Panc1 (cell line): ENCODE measurements at regions not wholly inside any gene's neighbourhood (a gene's known extent, or its start where the extent isn't known, plus 50 kb on each side); places are given as distances from the start of the nearest gene placed in this dataset.

ENCODE experiments used
- ATAC-seq: fragments of 200-7000 bp; cut with Tn5 transposase; 2 replicates; pipeline ENCODE4 v1.9.1; 2020; ENCODE audit warnings: mild to moderate bottlenecking, moderate library complexity
- BruUV-seq: library from RNA; stranded (reverse); fragments of 400-500 nt; replicated peaks from 2 replicates; lab custom pipeline; 2021; lab: Mats Ljungman, UMichigan
- CTCF ChIA-PET: fragments of 300-600 bp; sonication (Branson Sonifier 250); formaldehyde crosslinking; loops from one replicate; lab custom pipeline; 2022; ENCODE audit warnings: antibody characterized with exemption; lab: Charles Lee
- POLR2A ChIA-PET: fragments of 300-600 bp; sonication (Branson Sonifier 250); formaldehyde crosslinking; loops from one replicate; lab custom pipeline; 2022; ENCODE audit warnings: antibody characterized with exemption; lab: Charles Lee
- DNase-seq: peaks from one replicate; pipeline ENCODE4 v3.0.0-alpha.2; 2010; ENCODE audit warnings: low read depth, low spot score
- H3K27ac ChIP-seq: 2 replicates; pipeline ENCODE4 v1.5.1; 2011; ENCODE audit warnings: mild to moderate bottlenecking, low read length, inconsistent platforms
- H3K27me3 ChIP-seq: fragments of 200-500 bp; sonication (Bioruptor generic); 2 replicates; pipeline ENCODE4 v1.6.0; 2014; ENCODE audit warnings: low read length, inconsistent platforms; ENCODE audit not compliant: control insufficient read depth, insufficient read depth
- H3K36me3 ChIP-seq: fragments of 200-500 bp; sonication (Bioruptor generic); 2 replicates; pipeline ENCODE4 v1.5.1; 2014; ENCODE audit warnings: inconsistent platforms, mild to moderate bottlenecking, low read length, moderate library complexity; ENCODE audit not compliant: control insufficient read depth, insufficient read depth
- H3K4me1 ChIP-seq: 2 replicates; pipeline ENCODE4 v1.5.1; 2011; ENCODE audit warnings: inconsistent platforms, mild to moderate bottlenecking, low read length, moderate library complexity; ENCODE audit not compliant: control insufficient read depth, insufficient read depth
- H3K4me3 ChIP-seq, 2 experiments: 2 replicates each; pipeline ENCODE4 v1.5.1; 2011 to 2012; ENCODE audit warnings: low read depth in 2 of 2, low read length in 2 of 2, mild to moderate bottlenecking in 2 of 2, inconsistent platforms in 1 of 2, moderate library complexity in 1 of 2
- H3K9me3 ChIP-seq: fragments of 200-500 bp; sonication (Bioruptor generic); 2 replicates; pipeline ENCODE4 v1.5.1; 2014; ENCODE audit warnings: low read depth, mild to moderate bottlenecking, inconsistent platforms, low read length, moderate library complexity; ENCODE audit not compliant: control insufficient read depth, insufficient read depth
- POLR2AphosphoS5 ChIP-seq: IDR thresholded peaks from 2 replicates; pipeline ENCODE4 v1.6.1; 2012; ENCODE audit warnings: mild to moderate bottlenecking, low read depth, low read length, moderate library complexity
- SIN3A ChIP-seq: IDR thresholded peaks from 2 replicates; pipeline ENCODE4 v1.6.1; 2012; ENCODE audit warnings: low read depth, mild to moderate bottlenecking, low read length, moderate library complexity, borderline replicate concordance; ENCODE audit not compliant: insufficient read depth
- TCF7L2 ChIP-seq: IDR thresholded peaks from 2 replicates; pipeline ENCODE4 v1.6.1; 2011; ENCODE audit warnings: mild to moderate bottlenecking, low read depth, low read length, inconsistent platforms
- in situ Hi-C: cut with HindIII; loops from 2 replicates; pipeline ENCODE4 v1.10.0; 2016; ENCODE audit warnings: low sequenced_read_pairs, low pct_unique_long_range_greater_than_20kb
- intact Hi-C: fragments of 100-400 bp; cut with micrococcal nuclease; formaldehyde crosslinking; loops from one replicate; pipeline ENCODE4 v1.10.0; 2022; ENCODE audit not compliant: unreplicated experiment
- TF ChIP-seq, protein P1 (sequence below), 2 experiments: IDR thresholded peaks; 2 replicates each; pipeline ENCODE4 v1.6.1; 2011 to 2012; ENCODE audit warnings: low read depth in 2 of 2, control low read depth in 1 of 2, low read length in 1 of 2, mild to moderate bottlenecking in 1 of 2, moderate library complexity in 1 of 2; ENCODE audit not compliant: insufficient read depth in 1 of 2
- TF ChIP-seq, protein P2 (sequence below): fragments of 450-650 bp; IDR thresholded peaks from 2 replicates; pipeline ENCODE4 v1.5.1; 2017; ENCODE audit warnings: mild to moderate bottlenecking

DNA sequence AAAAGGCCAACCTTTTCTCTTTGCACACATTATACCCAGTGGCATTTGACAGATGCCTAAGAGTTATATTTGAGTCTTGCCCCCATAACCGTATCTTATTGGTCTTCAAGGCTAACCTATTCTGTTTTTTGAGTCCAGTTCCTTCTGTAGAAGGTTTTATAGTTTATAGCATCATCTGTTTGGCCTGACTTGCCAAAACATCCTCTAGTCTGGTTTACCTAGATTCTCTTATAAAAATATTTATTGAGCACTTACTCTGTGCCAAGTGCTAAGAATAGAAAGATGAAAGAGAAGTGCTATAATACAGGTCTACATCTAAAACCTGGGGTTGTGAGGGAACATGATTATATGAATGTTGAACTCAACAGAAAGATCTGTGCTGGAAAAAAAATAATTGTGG is 55.9 kb upstream of the PIP4K2A start:
- no peak overlapping the region for H3K4me3 ChIP-seq
- BruUV-seq, result no TSS peak
- ATAC-seq (no peak), DNase-seq (no peak)
- POLR2A ChIA-PET, result interaction anchor here (0.7 kb wide), 1 partner anchor 26 kb away, joined by 6 read pairs; no protein-coding TSS in a partner anchor
- in situ Hi-C loops (no loop called here), intact Hi-C loops (no loop called here)
- H3K27me3 ChIP-seq, result peaks cover 2% of the 10 kb centered on the region; the same call in 1 of the 2 replicates
- CTCF ChIA-PET, result no interaction called here
- no peaks in the 10 kb centered on the region for H3K36me3 ChIP-seq
- H3K4me1 ChIP-seq, result no peaks in the 10 kb centered on the region
- TF ChIP-seq TCF7L2 (no peak), POLR2AphosphoS5 (no peak), SIN3A (no peak)
- TF ChIP-seq, protein P1, sequence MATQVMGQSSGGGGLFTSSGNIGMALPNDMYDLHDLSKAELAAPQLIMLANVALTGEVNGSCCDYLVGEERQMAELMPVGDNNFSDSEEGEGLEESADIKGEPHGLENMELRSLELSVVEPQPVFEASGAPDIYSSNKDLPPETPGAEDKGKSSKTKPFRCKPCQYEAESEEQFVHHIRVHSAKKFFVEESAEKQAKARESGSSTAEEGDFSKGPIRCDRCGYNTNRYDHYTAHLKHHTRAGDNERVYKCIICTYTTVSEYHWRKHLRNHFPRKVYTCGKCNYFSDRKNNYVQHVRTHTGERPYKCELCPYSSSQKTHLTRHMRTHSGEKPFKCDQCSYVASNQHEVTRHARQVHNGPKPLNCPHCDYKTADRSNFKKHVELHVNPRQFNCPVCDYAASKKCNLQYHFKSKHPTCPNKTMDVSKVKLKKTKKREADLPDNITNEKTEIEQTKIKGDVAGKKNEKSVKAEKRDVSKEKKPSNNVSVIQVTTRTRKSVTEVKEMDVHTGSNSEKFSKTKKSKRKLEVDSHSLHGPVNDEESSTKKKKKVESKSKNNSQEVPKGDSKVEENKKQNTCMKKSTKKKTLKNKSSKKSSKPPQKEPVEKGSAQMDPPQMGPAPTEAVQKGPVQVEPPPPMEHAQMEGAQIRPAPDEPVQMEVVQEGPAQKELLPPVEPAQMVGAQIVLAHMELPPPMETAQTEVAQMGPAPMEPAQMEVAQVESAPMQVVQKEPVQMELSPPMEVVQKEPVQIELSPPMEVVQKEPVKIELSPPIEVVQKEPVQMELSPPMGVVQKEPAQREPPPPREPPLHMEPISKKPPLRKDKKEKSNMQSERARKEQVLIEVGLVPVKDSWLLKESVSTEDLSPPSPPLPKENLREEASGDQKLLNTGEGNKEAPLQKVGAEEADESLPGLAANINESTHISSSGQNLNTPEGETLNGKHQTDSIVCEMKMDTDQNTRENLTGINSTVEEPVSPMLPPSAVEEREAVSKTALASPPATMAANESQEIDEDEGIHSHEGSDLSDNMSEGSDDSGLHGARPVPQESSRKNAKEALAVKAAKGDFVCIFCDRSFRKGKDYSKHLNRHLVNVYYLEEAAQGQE (IDR thresholded peaks at IDR 0.05; ENCODE audit: insufficient read depth in 1 of 2, low read depth in 2 of 2, low read length in 1 of 2), result no peak
- TF ChIP-seq, protein P2, sequence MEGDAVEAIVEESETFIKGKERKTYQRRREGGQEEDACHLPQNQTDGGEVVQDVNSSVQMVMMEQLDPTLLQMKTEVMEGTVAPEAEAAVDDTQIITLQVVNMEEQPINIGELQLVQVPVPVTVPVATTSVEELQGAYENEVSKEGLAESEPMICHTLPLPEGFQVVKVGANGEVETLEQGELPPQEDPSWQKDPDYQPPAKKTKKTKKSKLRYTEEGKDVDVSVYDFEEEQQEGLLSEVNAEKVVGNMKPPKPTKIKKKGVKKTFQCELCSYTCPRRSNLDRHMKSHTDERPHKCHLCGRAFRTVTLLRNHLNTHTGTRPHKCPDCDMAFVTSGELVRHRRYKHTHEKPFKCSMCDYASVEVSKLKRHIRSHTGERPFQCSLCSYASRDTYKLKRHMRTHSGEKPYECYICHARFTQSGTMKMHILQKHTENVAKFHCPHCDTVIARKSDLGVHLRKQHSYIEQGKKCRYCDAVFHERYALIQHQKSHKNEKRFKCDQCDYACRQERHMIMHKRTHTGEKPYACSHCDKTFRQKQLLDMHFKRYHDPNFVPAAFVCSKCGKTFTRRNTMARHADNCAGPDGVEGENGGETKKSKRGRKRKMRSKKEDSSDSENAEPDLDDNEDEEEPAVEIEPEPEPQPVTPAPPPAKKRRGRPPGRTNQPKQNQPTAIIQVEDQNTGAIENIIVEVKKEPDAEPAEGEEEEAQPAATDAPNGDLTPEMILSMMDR, result no peak
- H3K9me3 ChIP-seq, result no peaks in the 10 kb centered on the region
- H3K27ac ChIP-seq, result no peak overlapping the region

DNA sequence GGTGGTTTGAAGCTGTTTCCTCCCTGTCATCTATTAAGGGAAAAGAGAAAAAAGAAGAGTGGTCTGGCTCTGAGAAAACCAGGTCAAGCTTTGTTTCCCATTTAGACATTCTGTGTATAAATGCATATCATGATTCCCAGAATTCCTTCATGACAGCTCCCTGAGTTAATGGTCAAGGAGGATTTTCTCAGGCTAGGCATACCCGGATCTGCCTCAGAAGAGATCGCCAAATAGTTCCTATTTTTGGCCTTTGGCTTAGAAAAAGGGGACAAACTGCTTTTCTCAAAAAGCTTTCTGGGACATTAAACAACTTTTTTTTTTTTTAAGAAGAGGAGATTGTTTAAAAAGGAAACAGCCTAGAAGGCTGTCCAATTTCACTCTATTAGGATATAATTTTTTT is 53.5 kb upstream of the PIP4K2A start:
- H3K4me3 ChIP-seq, result no peak overlapping the region
- TF ChIP-seq SIN3A (no peak), POLR2AphosphoS5 (no peak), TCF7L2 (no peak)
- TF ChIP-seq, protein P2, result no peak
- TF ChIP-seq, protein P1 (IDR thresholded peaks at IDR 0.05; ENCODE audit: insufficient read depth in 1 of 2, low read depth in 2 of 2, low read length in 1 of 2), result no peak
- no peak for DNase-seq
- no peaks in the 10 kb centered on the region for H3K9me3 ChIP-seq
- no peak overlapping the region for H3K27ac ChIP-seq
- H3K36me3 ChIP-seq, result no peaks in the 10 kb centered on the region
- in situ Hi-C loops, result no loop called here
- no peaks in the 10 kb centered on the region for H3K27me3 ChIP-seq
- CTCF ChIA-PET, result no interaction called here
- intact Hi-C loops, result no loop called here
- BruUV-seq, result no TSS peak
- no peak for ATAC-seq
- POLR2A ChIA-PET, result no interaction called here
- no peaks in the 10 kb centered on the region for H3K4me1 ChIP-seq
